ENCODE measurements at regions not wholly inside any gene's neighbourhood (a gene's known extent, or its start where the extent isn't known, plus 50 kb on each side); places are given as distances from the start of the nearest gene placed in this dataset.

GRCh38 chrX:13938829-13939530 lies 90.7 kb downstream of the GEMIN8 start:
- TF ChIP-seq EZH2 (IDR thresholded peaks at IDR 0.05; ENCODE audit: borderline replicate concordance, insufficient read depth, low read length, poor library complexity, severe bottlenecking) (no peak), TAF1 (IDR thresholded peaks at IDR 0.05; ENCODE audit: low read depth) (no peak), EP300 (conservative IDR thresholded peaks at IDR 0.05; ENCODE audit: poor library complexity, severe bottlenecking) (no peak), RAD21 (conservative IDR thresholded peaks at IDR 0.05) (no peak), POLR2AphosphoS5 (IDR thresholded peaks at IDR 0.05) (no peak)
- TF ChIP-seq, protein P1, sequence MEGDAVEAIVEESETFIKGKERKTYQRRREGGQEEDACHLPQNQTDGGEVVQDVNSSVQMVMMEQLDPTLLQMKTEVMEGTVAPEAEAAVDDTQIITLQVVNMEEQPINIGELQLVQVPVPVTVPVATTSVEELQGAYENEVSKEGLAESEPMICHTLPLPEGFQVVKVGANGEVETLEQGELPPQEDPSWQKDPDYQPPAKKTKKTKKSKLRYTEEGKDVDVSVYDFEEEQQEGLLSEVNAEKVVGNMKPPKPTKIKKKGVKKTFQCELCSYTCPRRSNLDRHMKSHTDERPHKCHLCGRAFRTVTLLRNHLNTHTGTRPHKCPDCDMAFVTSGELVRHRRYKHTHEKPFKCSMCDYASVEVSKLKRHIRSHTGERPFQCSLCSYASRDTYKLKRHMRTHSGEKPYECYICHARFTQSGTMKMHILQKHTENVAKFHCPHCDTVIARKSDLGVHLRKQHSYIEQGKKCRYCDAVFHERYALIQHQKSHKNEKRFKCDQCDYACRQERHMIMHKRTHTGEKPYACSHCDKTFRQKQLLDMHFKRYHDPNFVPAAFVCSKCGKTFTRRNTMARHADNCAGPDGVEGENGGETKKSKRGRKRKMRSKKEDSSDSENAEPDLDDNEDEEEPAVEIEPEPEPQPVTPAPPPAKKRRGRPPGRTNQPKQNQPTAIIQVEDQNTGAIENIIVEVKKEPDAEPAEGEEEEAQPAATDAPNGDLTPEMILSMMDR (IDR thresholded peaks at IDR 0.05; ENCODE audit: poor library complexity, severe bottlenecking): no peak

All from neural cell (in vitro differentiated cells).